ENCODE measurements at regions not wholly inside any gene's neighbourhood (a gene's known extent, or its start where the extent isn't known, plus 50 kb on each side); places are given as distances from the start of the nearest gene placed in this dataset.

GRCh38 chr5:100252944-100253343, 282.2 kb upstream of the FAM174A start:
- TF ChIP-seq POLR2A (IDR thresholded peaks at IDR 0.05; ENCODE audit: low read depth, low read length): no peak
- TF ChIP-seq POLR2AphosphoS5 (IDR thresholded peaks at IDR 0.05; ENCODE audit: low read depth, low read length): no peak
- no peak for TF ChIP-seq TAF1 (IDR thresholded peaks at IDR 0.05; ENCODE audit: borderline replicate concordance, low read depth, low read length)
